GM18951 (cell line): ENCODE measurements at regions not wholly inside any gene's neighbourhood (a gene's known extent, or its start where the extent isn't known, plus 50 kb on each side); places are given as distances from the start of the nearest gene placed in this dataset.

Experiments used
- POLR2A ChIP-seq: IDR thresholded peaks from 4 replicates; pipeline ENCODE4 v1.6.1; 2011; ENCODE audit warnings: mild to moderate bottlenecking; ENCODE audit not compliant: insufficient read length, insufficient read depth; ENCODE audit errors: extremely low read depth
- in situ Hi-C: fragments of 300-500 bp; cut with MboI; formaldehyde crosslinking; loops from one replicate; pipeline ENCODE4 v1.12.0; 2022; ENCODE audit warnings: low sequenced_read_pairs, mixed read lengths, inconsistent platforms; ENCODE audit not compliant: unreplicated experiment

DNA sequence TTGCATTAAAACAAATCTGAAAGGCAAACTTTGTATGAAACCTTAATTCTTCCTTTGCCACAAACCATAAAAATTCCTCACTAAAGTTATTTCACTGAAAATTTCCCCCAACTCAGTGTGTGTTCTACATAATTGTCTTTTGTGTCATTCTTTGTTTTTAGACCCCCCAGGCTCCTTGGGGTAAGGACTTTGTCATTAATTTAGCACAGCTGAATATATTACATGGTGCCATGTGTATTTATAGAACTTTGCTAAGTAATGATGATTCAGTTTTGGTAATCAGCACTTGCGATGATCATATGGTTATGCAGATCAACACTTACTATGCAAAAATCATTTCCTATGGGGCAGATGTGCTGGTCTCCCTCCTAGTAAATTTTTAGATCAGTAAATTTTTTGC lies 712.1 kb upstream of the MEF2C start:
- in situ Hi-C loops = no loop called here
- no peak for TF ChIP-seq POLR2A

GRCh38 chr5:89584339-89584956 lies 701.5 kb upstream of the MEF2C start:
- in situ Hi-C loops = no loop called here
- TF ChIP-seq POLR2A = no peak

DNA sequence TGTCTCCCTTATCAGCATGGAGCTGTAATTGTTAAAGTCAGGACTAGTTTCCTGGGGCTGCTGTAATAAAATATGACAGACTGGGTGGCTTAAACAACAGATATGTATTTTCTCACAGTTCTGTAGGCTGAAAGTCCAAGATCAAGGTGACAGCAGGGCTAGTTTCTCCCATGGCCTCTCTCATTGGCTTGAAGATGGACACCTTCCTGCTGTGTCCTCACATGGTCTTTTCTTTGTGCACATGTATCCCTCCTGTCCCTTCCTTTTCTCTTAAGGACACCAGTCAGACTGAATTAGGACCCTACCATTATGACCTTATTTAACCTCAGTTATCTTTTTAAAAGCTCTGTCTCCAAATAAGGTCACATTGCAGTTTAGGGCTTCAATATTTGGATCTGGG lies 700.5 kb upstream of the MEF2C start:
- no peak for TF ChIP-seq POLR2A
- in situ Hi-C loops = no loop called here

GRCh38 chr5:89582768-89583339 lies 699.9 kb upstream of the MEF2C start:
- TF ChIP-seq POLR2A = no peak
- in situ Hi-C loops = no loop called here

- in situ Hi-C loops = no loop called here
- TF ChIP-seq POLR2A = no peak
Measured at GRCh38 chr5:89580976-89581375, 698.0 kb upstream of the MEF2C start.

DNA sequence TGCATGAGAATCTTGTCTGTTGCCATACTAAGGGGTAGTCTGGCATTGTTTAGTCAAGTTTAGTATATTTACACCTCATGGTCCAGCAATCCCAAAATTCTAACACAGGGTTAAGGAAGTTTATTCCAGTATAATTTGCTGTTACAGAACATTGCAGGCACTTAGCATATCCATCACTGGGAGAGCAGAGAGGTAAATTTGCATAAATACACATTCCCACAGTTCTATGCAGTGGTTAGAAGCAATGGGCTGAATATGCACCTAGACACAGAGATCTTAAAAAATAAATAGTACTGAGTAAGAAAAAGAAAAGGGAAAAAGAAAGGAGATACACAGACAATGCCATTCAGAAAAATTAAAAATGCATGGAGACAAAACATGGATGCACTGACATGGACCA lies 692.3 kb upstream of the MEF2C start:
- in situ Hi-C loops = no loop called here
- no peak for TF ChIP-seq POLR2A

DNA sequence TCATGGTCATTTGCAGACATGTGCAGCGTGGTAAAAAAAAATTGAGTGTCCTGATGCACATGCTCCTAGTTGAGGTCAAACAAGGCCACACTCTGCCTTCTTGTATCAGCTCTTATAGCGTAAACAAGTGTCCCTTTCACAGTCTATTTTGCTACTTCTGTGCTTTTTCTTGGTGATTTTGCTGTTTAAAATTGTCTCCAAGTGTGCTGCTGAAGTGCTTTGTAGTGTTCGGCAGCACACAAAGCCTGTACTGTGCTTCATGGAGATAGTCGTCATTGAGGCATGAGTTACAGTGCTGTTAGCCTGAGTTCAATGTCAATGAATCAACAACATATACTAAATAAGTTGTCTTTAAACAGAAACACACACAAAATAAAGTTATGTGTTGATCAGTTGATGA lies 690.4 kb upstream of the MEF2C start:
- TF ChIP-seq POLR2A = no peak
- in situ Hi-C loops = no loop called here

GRCh38 chr5:89572696-89573095 lies 689.7 kb upstream of the MEF2C start:
- in situ Hi-C loops = no loop called here
- no peak for TF ChIP-seq POLR2A

GRCh38 chr5:89570557-89570956 lies 687.6 kb upstream of the MEF2C start:
- TF ChIP-seq POLR2A = no peak
- in situ Hi-C loops = no loop called here

GRCh38 chr5:89566340-89566739 lies 683.4 kb upstream of the MEF2C start:
- in situ Hi-C loops = no loop called here
- TF ChIP-seq POLR2A = no peak

DNA sequence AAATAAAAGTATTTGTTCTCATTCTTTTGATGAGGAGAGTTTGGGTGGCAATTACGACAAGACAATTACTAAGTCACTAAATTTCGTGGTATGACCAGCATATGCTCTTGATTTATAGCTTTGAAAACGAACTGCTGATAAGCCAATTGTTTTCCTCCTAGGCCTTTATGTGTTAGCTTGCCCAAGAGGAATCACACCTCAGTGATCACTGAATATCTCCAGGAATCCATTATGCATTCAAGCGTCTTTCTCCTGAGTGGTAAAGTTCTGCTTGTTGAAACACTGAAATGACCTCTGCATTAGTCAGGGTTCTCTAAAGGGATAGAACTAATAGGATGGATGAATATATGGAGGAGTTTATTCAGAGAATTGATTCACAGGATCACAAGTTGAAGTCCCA lies 677.7 kb upstream of the MEF2C start:
- no peak for TF ChIP-seq POLR2A
- in situ Hi-C loops = no loop called here

GRCh38 chr5:89556215-89556913 lies 673.4 kb upstream of the MEF2C start:
- in situ Hi-C loops = no loop called here
- TF ChIP-seq POLR2A = no peak

DNA sequence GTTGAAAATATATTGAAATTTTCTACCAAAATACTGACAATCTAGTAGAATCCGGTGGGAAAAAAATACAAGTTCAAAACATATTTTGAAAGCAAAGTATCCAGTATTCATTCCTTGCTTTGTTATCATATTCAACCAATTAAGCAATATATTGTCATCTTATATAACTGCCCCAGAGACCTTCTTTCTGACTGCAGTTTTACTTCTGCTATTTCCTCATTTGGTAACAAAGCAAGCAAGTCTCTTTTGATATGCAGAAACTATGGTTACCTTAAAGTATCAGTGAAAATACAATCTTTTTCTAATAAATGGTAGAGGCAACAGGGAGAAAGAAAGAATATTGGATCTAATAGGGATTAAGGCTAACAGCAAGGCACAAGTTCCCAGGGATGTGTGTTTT lies 663.7 kb upstream of the MEF2C start:
- TF ChIP-seq POLR2A = no peak
- in situ Hi-C loops = no loop called here

GRCh38 chr5:89545626-89546025 lies 662.6 kb upstream of the MEF2C start:
- no peak for TF ChIP-seq POLR2A
- in situ Hi-C loops = no loop called here

DNA sequence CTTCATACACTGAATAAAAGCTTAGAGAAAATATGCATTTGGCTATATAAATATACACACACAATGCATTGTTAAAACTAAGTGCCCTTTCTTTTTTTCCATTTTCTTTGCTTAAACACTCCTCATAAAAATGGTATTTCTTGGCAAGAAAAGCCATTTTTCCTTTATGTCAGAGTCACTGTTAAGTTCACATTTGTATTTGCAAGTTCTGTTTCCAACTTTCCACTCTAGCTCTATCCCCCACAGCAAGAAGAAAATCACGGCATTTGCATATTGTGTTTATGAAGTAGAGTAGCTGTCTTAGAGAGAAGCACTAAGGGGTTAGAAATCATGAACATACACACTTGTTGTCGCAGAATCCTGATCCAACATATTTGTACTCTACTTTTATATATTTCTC lies 662.1 kb upstream of the MEF2C start:
- in situ Hi-C loops = no loop called here
- TF ChIP-seq POLR2A = no peak

GRCh38 chr5:89542736-89543135 lies 659.8 kb upstream of the MEF2C start:
- in situ Hi-C loops = no loop called here
- TF ChIP-seq POLR2A = no peak
